ENCODE measurements at regions not wholly inside any gene's neighbourhood (a gene's known extent, or its start where the extent isn't known, plus 50 kb on each side); places are given as distances from the start of the nearest gene placed in this dataset.
A peak's percentile ranks its signal among the peaks of the same experiment; 100 is the strongest.
"Not testable (repeated sequence)": the region's sequence is repeated elsewhere in the genome, so short reads cannot be mapped to it uniquely, and the experiment has no call there.

GRCh38 chr4:114109776-114110175 lies 130.3 kb upstream of the ARSJ start:
- intact Hi-C loops (cut with micrococcal nuclease), result no loop called here

GRCh38 chr4:114115526-114115925 lies 136.1 kb upstream of the ARSJ start:
- no peaks in the 10 kb centered on the region for H3K4me1 Mint-ChIP-seq (ENCODE audit: low read depth)
- no peaks in the 10 kb centered on the region for H3K36me3 Mint-ChIP-seq (ENCODE audit: low read depth)
- intact Hi-C loops (cut with micrococcal nuclease), result no loop called here

More at GRCh38 chr4:114109776-114110175, 130.3 kb upstream of the ARSJ start:
- Mint-ChIP-seq H3K9me3 (no peaks in the 10 kb centered on the region), H3K4me3 (no peak overlapping the region), H3K4me1 (ENCODE audit: low read depth) (no peaks in the 10 kb centered on the region), H3K36me3 (ENCODE audit: low read depth) (no peaks in the 10 kb centered on the region), H3K27ac (no peak overlapping the region), H3K27me3 (no peaks in the 10 kb centered on the region)

GRCh38 chr4:114116861-114117260 lies 137.4 kb upstream of the ARSJ start:
- intact Hi-C loops (cut with micrococcal nuclease), result no loop called here
- H3K4me3 Mint-ChIP-seq, result no peak overlapping the region
- H3K27me3 Mint-ChIP-seq, result no peaks in the 10 kb centered on the region
- H3K9me3 Mint-ChIP-seq, result no peaks in the 10 kb centered on the region
- no peaks in the 10 kb centered on the region for H3K4me1 Mint-ChIP-seq (ENCODE audit: low read depth)
- no peaks in the 10 kb centered on the region for H3K36me3 Mint-ChIP-seq (ENCODE audit: low read depth)
- no peak overlapping the region for H3K27ac Mint-ChIP-seq

More at GRCh38 chr4:114115526-114115925, 136.1 kb upstream of the ARSJ start:
- Mint-ChIP-seq H3K27me3 (no peaks in the 10 kb centered on the region), H3K4me3 (no peak overlapping the region), H3K27ac (no peak overlapping the region), H3K9me3 (no peaks in the 10 kb centered on the region)

DNA sequence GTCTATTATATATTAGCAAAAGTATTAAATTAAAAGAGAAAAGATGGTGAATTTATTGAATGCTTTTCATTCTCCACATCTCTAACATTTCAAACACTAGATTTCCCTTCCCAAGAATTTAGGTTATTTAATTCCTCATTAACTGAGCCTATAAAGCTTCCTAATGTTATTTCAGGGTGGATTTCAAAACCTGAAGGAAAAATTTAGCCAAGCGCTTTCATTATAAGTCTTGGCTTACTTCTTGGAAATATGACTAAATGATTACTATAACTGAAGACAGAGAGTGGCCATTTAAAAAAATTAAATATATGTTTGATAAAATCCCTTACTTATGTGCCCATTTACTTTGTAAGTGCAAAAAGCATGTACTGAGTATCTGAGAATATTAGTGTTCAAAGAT lies 141.8 kb upstream of the ARSJ start:
- peaks cover 10% of the 10 kb centered on the region for H3K9me3 Mint-ChIP-seq
- intact Hi-C loops (cut with micrococcal nuclease), result no loop called here
- no peak overlapping the region for H3K27ac Mint-ChIP-seq

GRCh38 chr4:114132199-114132598 lies 152.8 kb upstream of the ARSJ start:
- intact Hi-C loops (cut with micrococcal nuclease), result loop anchor here (5.0 kb wide), 1 partner anchor 1815 kb away; no protein-coding TSS in a partner anchor
- H3K4me1 Mint-ChIP-seq (ENCODE audit: low read depth), result no peaks in the 10 kb centered on the region
- H3K4me3 Mint-ChIP-seq, result no peak overlapping the region
- H3K9me3 Mint-ChIP-seq, result no peaks in the 10 kb centered on the region
- H3K27me3 Mint-ChIP-seq, result no peaks in the 10 kb centered on the region
- H3K36me3 Mint-ChIP-seq (ENCODE audit: low read depth), result no peaks in the 10 kb centered on the region
- H3K27ac Mint-ChIP-seq, result no peak overlapping the region

More for the DNA sequence above, 141.8 kb upstream of the ARSJ start:
- Mint-ChIP-seq H3K36me3 (ENCODE audit: low read depth) (no peaks in the 10 kb centered on the region), H3K4me1 (ENCODE audit: low read depth) (no peaks in the 10 kb centered on the region), H3K4me3 (no peak overlapping the region), H3K27me3 (no peaks in the 10 kb centered on the region)

DNA sequence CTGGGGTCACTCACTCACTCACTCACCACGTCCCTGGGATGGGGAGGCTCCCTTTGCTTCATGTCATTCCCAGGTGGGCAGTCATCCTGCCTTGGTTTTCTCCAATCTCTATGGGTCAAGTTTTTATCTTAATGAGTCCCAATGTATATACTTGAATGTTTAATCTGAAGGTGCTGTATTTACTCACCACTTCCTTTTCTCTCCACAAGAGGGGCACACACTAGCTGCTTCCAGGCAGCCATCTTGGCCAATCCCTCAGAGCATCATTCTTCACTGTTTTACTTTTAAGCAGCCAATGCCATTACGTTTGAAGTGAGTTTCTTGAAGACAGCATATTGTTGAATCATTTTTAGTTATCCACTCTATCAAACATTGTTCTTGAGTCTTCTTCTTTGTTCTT lies 153.4 kb upstream of the ARSJ start:
- intact Hi-C loops (cut with micrococcal nuclease), result loop anchor here (5.0 kb wide), 1 partner anchor 1814 kb away; no protein-coding TSS in a partner anchor
- no peak overlapping the region for H3K27ac Mint-ChIP-seq
- no peaks in the 10 kb centered on the region for H3K4me1 Mint-ChIP-seq (ENCODE audit: low read depth)

GRCh38 chr4:114136069-114136468 lies 156.6 kb upstream of the ARSJ start:
- H3K27me3 Mint-ChIP-seq, result no peaks in the 10 kb centered on the region
- no peaks in the 10 kb centered on the region for H3K9me3 Mint-ChIP-seq
- no peaks in the 10 kb centered on the region for H3K4me1 Mint-ChIP-seq (ENCODE audit: low read depth)
- H3K27ac Mint-ChIP-seq, result no peak overlapping the region
- intact Hi-C loops (cut with micrococcal nuclease), result no loop called here
- no peak overlapping the region for H3K4me3 Mint-ChIP-seq
- no peaks in the 10 kb centered on the region for H3K36me3 Mint-ChIP-seq (ENCODE audit: low read depth)

More for the DNA sequence above, 153.4 kb upstream of the ARSJ start:
- Mint-ChIP-seq H3K9me3 (no peaks in the 10 kb centered on the region), H3K4me3 (no peak overlapping the region), H3K27me3 (no peaks in the 10 kb centered on the region), H3K36me3 (ENCODE audit: low read depth) (no peaks in the 10 kb centered on the region)

DNA sequence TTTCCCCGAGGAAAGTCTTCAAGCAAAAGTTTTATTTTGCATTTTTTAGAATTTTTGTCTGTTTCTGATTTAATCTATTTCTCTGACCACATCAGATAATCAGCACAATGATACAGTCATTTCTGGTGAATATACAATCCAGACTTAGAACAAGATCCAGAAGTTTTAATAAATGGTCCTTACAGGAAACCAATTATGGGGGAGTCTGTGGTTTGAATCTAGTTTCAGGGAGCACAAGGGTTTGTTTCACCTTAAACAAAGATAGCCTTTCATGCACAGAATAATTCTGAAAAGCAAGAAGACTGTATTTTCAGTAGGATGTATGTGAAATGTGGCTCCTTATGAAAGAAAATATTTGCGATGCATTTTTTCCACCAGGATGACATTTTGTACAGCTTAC lies 158.5 kb upstream of the ARSJ start:
- Mint-ChIP-seq H3K27ac (no peak overlapping the region), H3K9me3 (no peaks in the 10 kb centered on the region), H3K4me1 (ENCODE audit: low read depth) (no peaks in the 10 kb centered on the region), H3K27me3 (no peaks in the 10 kb centered on the region), H3K36me3 (ENCODE audit: low read depth) (no peaks in the 10 kb centered on the region), H3K4me3 (no peak overlapping the region)
- intact Hi-C loops (cut with micrococcal nuclease), result no loop called here

DNA sequence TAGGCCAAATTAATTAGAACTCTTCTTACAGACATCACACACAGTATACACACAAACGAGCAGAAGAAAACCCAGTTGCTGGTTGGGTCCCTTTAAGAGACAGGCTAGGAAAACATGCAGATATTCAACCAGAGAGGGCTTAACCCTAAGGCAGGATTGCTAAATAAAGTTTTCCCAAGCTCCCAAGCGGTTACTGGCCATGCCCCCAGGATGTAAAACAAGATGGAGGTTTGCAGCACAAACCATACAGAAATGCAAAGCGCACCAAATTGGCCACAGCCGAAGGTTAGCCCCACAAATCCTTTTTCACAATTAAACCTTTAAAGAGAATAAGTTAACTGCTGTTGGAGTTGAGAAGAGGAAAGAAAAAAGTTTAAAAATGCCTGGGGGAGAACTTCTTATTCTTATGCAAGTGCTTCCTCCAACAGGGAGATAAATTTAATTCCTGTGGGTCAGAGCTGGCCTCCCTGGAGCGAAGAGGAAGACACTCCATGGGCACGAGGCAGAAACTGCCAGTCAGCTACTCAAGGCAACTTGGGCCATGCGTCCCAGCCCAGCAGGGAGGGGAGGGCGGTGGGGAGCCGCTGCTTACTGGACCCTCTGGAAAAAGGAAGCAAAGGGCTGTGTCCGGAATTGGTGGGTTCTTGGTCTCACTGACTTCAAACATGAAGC lies 167.6 kb upstream of the ARSJ start:
- no peaks in the 10 kb centered on the region for H3K27me3 Mint-ChIP-seq
- peaks cover 13% of the 10 kb centered on the region for H3K9me3 Mint-ChIP-seq
- peak overlapping the region; percentile 60 for H3K4me3 Mint-ChIP-seq
- H3K36me3 Mint-ChIP-seq (ENCODE audit: low read depth), result no peaks in the 10 kb centered on the region
- intact Hi-C loops (cut with micrococcal nuclease), result no loop called here
- no peak overlapping the region for H3K27ac Mint-ChIP-seq
- peaks cover 7% of the 10 kb centered on the region for H3K4me1 Mint-ChIP-seq (ENCODE audit: low read depth)

- H3K4me1 Mint-ChIP-seq (ENCODE audit: low read depth); H3K27me3 Mint-ChIP-seq; intact Hi-C loops (cut with micrococcal nuclease); H3K27ac Mint-ChIP-seq; H3K36me3 Mint-ChIP-seq (ENCODE audit: low read depth): not testable (repeated sequence)
- Mint-ChIP-seq H3K4me3 (peak overlapping the region; percentile 60), H3K9me3 (peaks cover 13% of the 10 kb centered on the region)
Observed at GRCh38 chr4:114147619-114148208, 168.3 kb upstream of the ARSJ start.

GRCh38 chr4:114148372-114149070 lies 169.1 kb upstream of the ARSJ start:
- H3K27me3 Mint-ChIP-seq; H3K27ac Mint-ChIP-seq; H3K36me3 Mint-ChIP-seq (ENCODE audit: low read depth); intact Hi-C loops (cut with micrococcal nuclease); H3K4me1 Mint-ChIP-seq (ENCODE audit: low read depth); H3K4me3 Mint-ChIP-seq: not testable (repeated sequence)
- H3K9me3 Mint-ChIP-seq, result peaks cover 13% of the 10 kb centered on the region

- H3K9me3 Mint-ChIP-seq, result no peaks in the 10 kb centered on the region
- H3K4me1 Mint-ChIP-seq (ENCODE audit: low read depth), result no peaks in the 10 kb centered on the region
Observed at GRCh38 chr4:114156371-114156770, 176.9 kb upstream of the ARSJ start.

DNA sequence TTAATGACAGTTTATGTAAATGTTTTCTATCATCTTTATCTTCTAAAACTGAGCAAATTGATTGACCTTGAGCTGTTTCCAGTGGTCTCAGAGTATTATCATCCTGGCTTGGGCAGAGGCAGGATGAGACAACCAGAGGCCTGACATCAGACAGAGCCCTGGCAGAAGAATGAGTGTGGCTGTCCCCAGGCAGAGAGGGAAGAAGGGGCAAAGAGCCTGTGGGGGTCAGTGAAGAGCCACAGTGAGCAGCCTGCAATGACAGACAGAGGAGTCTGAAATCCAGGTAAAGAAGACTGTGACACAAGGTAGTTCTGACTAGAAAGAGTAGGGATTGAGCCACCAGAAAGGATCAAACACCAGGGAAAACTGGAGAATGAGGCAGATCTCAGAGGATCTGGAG lies 182.4 kb upstream of the ARSJ start:
- intact Hi-C loops (cut with micrococcal nuclease), result no loop called here
- no peak overlapping the region for H3K4me3 Mint-ChIP-seq
- H3K27ac Mint-ChIP-seq, result no peak overlapping the region
- H3K27me3 Mint-ChIP-seq, result no peaks in the 10 kb centered on the region
- H3K4me1 Mint-ChIP-seq (ENCODE audit: low read depth), result no peaks in the 10 kb centered on the region
- H3K36me3 Mint-ChIP-seq (ENCODE audit: low read depth), result no peaks in the 10 kb centered on the region
- H3K9me3 Mint-ChIP-seq, result no peaks in the 10 kb centered on the region

More at GRCh38 chr4:114156371-114156770, 176.9 kb upstream of the ARSJ start:
- H3K27ac Mint-ChIP-seq, result no peak overlapping the region
- intact Hi-C loops (cut with micrococcal nuclease), result no loop called here
- H3K36me3 Mint-ChIP-seq (ENCODE audit: low read depth), result no peaks in the 10 kb centered on the region
- no peak overlapping the region for H3K4me3 Mint-ChIP-seq
- no peaks in the 10 kb centered on the region for H3K27me3 Mint-ChIP-seq

GRCh38 chr4:114163051-114163450 lies 183.6 kb upstream of the ARSJ start:
- Mint-ChIP-seq H3K27me3 (no peaks in the 10 kb centered on the region), H3K36me3 (ENCODE audit: low read depth) (no peaks in the 10 kb centered on the region), H3K27ac (no peak overlapping the region), H3K4me1 (ENCODE audit: low read depth) (no peaks in the 10 kb centered on the region), H3K4me3 (no peak overlapping the region), H3K9me3 (no peaks in the 10 kb centered on the region)
- intact Hi-C loops (cut with micrococcal nuclease), result no loop called here
